ENCODE measurements at regions not wholly inside any gene's neighbourhood (a gene's known extent, or its start where the extent isn't known, plus 50 kb on each side); places are given as distances from the start of the nearest gene placed in this dataset.
"Not testable (repeated sequence)": the region's sequence is repeated elsewhere in the genome, so short reads cannot be mapped to it uniquely, and the experiment has no call there.

DNA sequence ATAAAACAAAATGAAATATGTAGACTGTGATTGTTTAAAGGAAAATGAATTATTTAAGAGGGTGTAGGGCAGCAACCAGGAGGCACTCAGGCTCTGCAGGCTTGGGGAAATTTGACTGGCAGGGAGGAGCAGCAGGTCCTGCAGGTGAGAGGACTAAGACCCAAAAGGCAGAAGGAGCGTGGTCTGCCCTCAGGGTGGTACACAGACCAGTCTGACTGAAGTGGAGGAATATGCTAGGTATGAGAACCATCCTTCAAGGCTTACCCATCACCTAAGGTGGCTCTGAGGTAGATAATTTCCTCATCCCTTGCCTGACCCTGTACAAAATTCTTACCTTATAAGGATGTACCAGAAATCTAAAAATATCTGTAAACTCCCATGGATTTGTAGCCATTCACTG lies 261.3 kb upstream of the RASGEF1B start:
- ATAC-seq (no peak), DNase-seq (no peak)
- intact Hi-C loops (cut with DNase I): no loop called here

DNA sequence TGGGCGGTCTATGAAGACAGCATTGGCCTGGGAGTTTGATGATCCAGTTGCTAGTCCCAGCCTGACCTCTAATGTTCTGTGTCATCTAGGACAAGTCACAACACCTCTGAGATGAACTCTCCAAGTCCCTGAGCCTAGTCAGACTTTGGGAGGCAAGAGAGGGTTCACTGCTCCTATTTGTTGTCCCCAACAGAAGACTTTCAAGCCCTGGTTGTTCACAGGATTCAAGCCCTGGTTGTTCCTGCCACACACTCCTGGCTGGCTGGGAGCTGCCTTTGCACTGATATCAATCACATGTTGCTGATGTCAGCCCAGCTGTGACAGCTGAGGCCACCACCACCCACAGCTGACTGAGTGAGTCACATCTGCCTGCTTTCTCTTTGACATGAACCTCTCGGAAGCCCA lies 253.2 kb upstream of the RASGEF1B start:
- intact Hi-C loops (cut with DNase I): no loop called here
- peak; percentile 61 for DNase-seq
- ATAC-seq: peak; percentile 41 to 96

DNA sequence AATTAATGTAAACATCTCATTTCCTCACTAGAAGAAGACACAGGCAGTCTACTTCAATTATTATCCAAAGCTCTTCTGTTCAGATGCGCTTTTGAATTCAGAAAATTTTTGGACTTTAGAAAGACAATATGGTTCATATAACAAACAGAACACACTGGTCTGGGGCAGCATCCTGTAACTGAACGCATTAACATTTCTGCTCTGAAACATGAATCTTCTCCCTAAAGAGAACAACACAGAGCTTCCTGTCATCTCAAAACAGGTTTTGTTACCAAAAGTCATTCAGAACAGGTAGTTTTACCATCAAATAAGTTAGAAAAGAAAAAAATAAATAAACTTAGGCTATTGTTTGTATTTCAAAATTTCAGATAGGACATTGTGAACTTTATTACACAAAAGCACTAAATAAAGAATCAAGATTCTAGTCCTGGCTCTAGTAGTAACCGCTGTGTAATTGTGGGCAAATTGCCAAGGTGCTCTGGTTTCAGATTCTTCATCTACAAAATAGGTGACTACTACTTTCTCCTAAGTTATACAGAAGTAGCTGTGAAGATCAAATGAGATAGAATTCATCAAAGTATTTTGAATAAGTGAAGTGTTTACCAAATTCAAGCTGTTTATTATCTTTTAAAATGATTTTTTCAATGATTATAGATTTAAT lies 252.3 kb upstream of the RASGEF1B start:
- ATAC-seq (peak in 1 of 2 donors; percentile 55), DNase-seq (peak; percentile 31)
- intact Hi-C loops (cut with DNase I): no loop called here

- DNase-seq (no peak), ATAC-seq (peak in 1 of 2 donors; percentile 10)
- intact Hi-C loops (cut with DNase I): no loop called here
These were observed 251.5 kb upstream of the RASGEF1B start for GRCh38 chr4:81723019-81723884.

DNA sequence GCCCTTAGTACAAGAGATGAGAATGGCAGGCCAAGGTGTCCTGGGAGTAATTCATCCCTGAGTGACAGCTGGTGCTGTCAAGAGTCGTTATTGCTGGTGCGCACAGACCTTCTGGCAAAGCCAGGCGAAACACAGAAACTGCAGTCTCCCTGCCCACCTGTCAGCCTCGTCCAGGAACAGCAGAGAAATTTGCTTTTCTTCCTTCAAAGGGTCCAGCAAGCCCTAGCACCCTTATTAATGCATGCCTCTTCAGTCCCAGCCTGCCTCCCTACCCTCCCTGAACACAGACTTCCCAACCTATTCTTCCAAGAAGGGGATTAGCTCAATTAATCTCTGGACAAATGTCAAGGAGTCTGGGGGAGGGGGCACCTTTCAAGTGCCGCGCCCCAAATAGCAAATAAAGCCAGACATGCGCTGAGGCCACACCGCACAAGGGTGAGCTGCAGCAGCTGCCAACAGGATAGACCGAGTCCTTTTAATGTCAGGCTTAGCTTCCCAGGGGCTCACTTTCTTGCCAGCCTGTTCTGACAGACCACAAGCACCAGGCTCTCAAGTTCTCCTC lies 250.7 kb upstream of the RASGEF1B start:
- peak in 1 of 2 donors; percentile 34 for ATAC-seq
- intact Hi-C loops (cut with DNase I): no loop called here
- DNase-seq: no peak

GRCh38 chr4:81715757-81716156 lies 244.1 kb upstream of the RASGEF1B start:
- intact Hi-C loops (cut with DNase I): no loop called here
- DNase-seq (no peak), ATAC-seq (no peak)

- not testable (repeated sequence) for DNase-seq
These were observed 243.7 kb upstream of the RASGEF1B start for GRCh38 chr4:81715357-81715756.

DNA sequence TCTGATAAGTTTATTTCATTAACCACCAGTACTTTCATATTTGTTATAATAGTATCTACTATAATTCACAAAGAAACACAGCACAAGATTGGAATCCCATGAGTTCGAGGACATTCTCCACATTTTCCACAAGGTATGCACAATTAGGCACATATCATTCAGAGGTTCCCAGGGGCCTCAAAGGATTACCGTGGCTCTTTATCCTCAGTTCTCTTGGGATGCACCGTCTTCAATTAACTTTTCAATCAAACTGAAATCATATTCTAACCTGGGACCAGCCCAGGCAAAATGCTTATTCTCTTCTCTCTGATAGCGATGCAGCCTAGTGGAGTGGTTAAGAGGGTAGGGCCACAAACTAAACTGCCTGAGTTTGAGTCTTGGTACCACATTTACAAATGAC lies 242.6 kb upstream of the RASGEF1B start:
- DNase-seq (no peak), ATAC-seq (no peak)
- intact Hi-C loops (cut with DNase I): no loop called here

More at GRCh38 chr4:81715357-81715756, 243.7 kb upstream of the RASGEF1B start:
- ATAC-seq; intact Hi-C loops (cut with DNase I): not testable (repeated sequence)

DNA sequence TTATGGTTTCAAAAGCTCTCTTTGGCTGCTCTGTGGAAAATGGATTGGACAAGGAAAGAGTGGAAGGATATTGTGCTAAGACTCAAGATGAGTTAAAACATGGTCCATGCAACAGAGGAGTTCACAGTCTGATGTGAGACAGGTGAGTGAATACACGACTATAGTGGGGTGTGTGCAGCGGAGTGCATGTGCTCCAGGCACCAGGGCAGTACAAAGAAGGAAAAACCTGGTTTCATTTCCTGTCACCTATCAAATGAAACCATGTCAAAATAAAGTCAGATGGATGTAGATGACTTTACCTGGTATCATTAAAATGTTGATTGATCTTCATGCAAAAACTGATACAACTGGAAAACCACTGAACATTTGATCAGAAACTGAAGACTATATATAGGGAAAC lies 241.0 kb upstream of the RASGEF1B start:
- ATAC-seq (no peak), DNase-seq (no peak)
- intact Hi-C loops (cut with DNase I): no loop called here

- ATAC-seq: no peak
- DNase-seq: no peak
- intact Hi-C loops (cut with DNase I): no loop called here
These were observed 232.8 kb upstream of the RASGEF1B start for GRCh38 chr4:81704461-81704860.

DNA sequence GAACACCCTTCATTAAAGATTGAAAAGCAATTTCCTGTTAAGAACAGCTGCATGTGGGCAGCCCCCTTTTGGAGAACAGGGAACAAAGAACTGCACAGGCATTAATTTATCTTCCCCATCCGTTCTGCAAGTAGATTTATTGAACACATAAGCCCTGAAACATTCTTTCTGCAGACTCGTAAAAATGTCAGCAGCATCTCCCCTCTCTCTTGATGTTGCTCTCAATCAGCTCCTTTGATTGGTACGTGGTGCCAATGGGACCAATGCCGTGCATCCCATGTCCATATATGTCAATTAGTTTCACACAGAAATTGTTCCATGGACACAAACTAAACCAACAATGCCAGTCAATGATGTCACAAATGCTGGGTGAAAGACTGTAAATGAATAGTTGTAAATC lies 228.5 kb upstream of the RASGEF1B start:
- ATAC-seq (no peak), DNase-seq (no peak)
- intact Hi-C loops (cut with DNase I): no loop called here

- DNase-seq (no peak), ATAC-seq (no peak)
- intact Hi-C loops (cut with DNase I): no loop called here
These were observed 227.0 kb upstream of the RASGEF1B start for GRCh38 chr4:81698538-81699296.

DNA sequence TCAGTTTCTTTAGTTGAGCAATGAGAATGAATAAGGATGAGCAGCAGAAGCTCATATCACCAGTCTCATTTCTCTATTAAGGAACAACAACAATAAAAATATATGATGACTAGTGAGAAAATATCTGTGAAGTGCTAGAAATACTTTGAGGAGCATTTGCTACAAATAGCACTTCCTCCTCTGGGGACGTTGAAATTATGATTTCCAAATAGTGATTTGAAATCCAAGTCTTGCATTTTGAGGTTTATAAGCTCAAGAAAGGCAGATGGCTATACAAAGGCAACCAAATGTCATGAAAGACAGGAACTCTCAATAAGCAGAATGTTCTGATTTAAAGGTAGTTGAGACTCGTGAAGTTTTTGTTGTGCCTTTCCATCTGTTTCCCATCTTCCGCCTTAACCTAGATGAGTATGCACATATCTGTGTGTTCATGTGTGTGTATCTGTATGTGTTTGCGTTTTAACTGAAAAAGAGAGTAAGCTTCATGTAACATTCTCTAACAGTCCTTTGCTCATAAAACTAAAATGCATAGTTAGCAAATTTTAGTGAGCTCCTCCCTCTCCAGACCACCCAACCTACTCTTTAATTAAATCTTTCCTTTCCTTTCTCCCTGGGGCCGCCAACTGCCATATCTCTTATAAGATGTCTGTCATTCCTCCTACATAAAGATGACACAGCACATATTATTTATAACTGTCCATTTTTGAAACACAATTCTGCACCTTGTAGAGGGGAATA lies 222.6 kb upstream of the RASGEF1B start:
- no peak for ATAC-seq
- intact Hi-C loops (cut with DNase I): no loop called here
- DNase-seq: no peak

DNA sequence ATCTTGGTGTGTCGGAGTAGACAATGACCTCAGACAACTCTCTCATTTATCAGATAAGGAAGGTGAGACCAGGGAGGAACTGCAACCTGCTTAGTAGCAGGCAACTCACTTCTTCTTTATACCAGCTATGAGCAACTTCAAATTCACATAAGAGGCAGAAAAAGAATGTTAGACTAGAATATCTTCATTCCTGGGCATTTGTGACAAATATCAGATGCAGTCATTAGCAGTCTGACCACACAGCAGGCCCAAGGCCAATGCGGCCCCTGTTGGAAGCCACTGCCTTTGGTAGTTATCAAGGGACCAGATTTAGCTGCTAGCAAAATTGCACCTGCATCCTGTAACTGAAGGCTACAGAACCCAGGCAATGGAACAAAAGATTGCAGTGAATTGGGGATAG lies 219.2 kb upstream of the RASGEF1B start:
- intact Hi-C loops (cut with DNase I): no loop called here
- ATAC-seq: no peak
- DNase-seq: no peak

- ATAC-seq: peak; percentile 49 to 67
- no peak for DNase-seq
- intact Hi-C loops (cut with DNase I): loop anchor here in 1 of 2 donors (10.0 kb wide), 1 partner anchor 223 kb away; no protein-coding TSS in a partner anchor
These were observed 216.4 kb upstream of the RASGEF1B start for GRCh38 chr4:81688085-81688484.

GRCh38 chr4:81687471-81687870 lies 215.8 kb upstream of the RASGEF1B start:
- intact Hi-C loops (cut with DNase I): loop anchor here in 1 of 2 donors (10.0 kb wide), 1 partner anchor 223 kb away; no protein-coding TSS in a partner anchor
- no peak for DNase-seq
- ATAC-seq: no peak

DNA sequence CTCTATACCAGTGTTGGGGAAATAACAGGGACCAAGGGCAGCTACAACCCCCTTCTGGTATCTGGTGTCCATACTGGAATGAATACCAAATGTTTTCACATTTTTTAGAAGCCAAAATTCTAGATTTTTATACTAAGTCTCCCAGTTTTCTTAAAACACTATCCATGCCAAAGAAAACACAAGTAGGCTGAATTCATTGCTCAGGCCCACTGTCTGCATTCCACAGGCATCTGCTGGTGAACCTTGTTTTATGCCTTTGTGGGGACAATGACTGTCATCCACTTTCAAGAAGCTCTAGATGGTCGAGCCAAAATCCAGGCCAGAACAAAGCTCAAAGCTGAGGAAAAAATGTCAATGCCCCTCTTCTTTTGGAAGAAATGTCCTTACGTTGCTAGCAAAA lies 213.4 kb upstream of the RASGEF1B start:
- ATAC-seq (peak; percentile 50 to 81), DNase-seq (no peak)

GRCh38 chr4:81684352-81684751 lies 212.6 kb upstream of the RASGEF1B start:
- ATAC-seq (peak in 1 of 2 donors; percentile 63), DNase-seq (peak; percentile 20)
- intact Hi-C loops (cut with DNase I): loop anchor here in 1 of 2 donors (10.0 kb wide), 1 partner anchor 220 kb away; no protein-coding TSS in a partner anchor

More for the DNA sequence above, 213.4 kb upstream of the RASGEF1B start:
- intact Hi-C loops (cut with DNase I): loop anchor here in 1 of 2 donors (10.0 kb wide), 1 partner anchor 220 kb away; no protein-coding TSS in a partner anchor
